Neural cell (in vitro differentiated cells): ENCODE measurements at regions not wholly inside any gene's neighbourhood (a gene's known extent, or its start where the extent isn't known, plus 50 kb on each side); places are given as distances from the start of the nearest gene placed in this dataset.
"Not testable (repeated sequence)": the region's sequence is repeated elsewhere in the genome, so short reads cannot be mapped to it uniquely, and the experiment has no call there.

ENCODE experiments used
- H2AFZ ChIP-seq: fragments of 200-600, 300-800 bp; sonication (generic), shearing (Covaris generic); 2 replicates; pipeline ENCODE4 v1.6.0; 2014; ENCODE audit warnings: low read depth, mild to moderate bottlenecking, antibody characterized with exemption, low read length, moderate library complexity
- H3F3A ChIP-seq: fragments of 200-600 bp; shearing (Covaris generic); 2 replicates; pipeline ENCODE4 v1.6.1; 2016; ENCODE audit warnings: mild to moderate bottlenecking, moderate library complexity, mixed read lengths, antibody characterized with exemption, low read length; ENCODE audit not compliant: insufficient read depth, poor library complexity, severe bottlenecking
- H3K27ac ChIP-seq: fragments of 200-600, 300-800 bp; sonication (generic), shearing (Covaris generic); 2 replicates; pipeline ENCODE4 v1.5.1; 2014; ENCODE audit warnings: mild to moderate bottlenecking, low read length, moderate library complexity
- H3K27me3 ChIP-seq: fragments of 300-800, 200-600 bp; sonication (generic), shearing (Covaris generic); 2 replicates; pipeline ENCODE4 v1.6.0; 2014; ENCODE audit warnings: mild to moderate bottlenecking, low read depth, low read length, moderate library complexity; ENCODE audit not compliant: insufficient read depth
- H3K36me3 ChIP-seq: fragments of 300-800, 200-600 bp; sonication (generic), shearing (Covaris generic); 2 replicates; pipeline ENCODE4 v1.5.1; 2014; ENCODE audit warnings: mild to moderate bottlenecking, antibody characterized with exemption, low read length, moderate library complexity; ENCODE audit not compliant: insufficient read depth
- H3K4me2 ChIP-seq: fragments of 300-800, 200-600 bp; sonication (generic), shearing (Covaris generic); 2 replicates; pipeline ENCODE4 v1.6.0; 2014; ENCODE audit warnings: mild to moderate bottlenecking, low read length
- H3K4me3 ChIP-seq: fragments of 300-800, 200-600 bp; sonication (generic), shearing (Covaris generic); 2 replicates; pipeline ENCODE4 v1.5.1; 2014; ENCODE audit warnings: mild to moderate bottlenecking, low read length, moderate library complexity
- H3K79me2 ChIP-seq: fragments of 200-600 bp; shearing (Covaris generic); replicated peaks from 2 replicates; pipeline ENCODE4 v1.6.0; 2014; ENCODE audit warnings: mild to moderate bottlenecking, low read length, moderate library complexity; ENCODE audit not compliant: insufficient read depth
- H3K9ac ChIP-seq: fragments of 300-800, 200-600 bp; sonication (generic), shearing (Covaris generic); 2 replicates; pipeline ENCODE4 v1.6.1; 2016; ENCODE audit warnings: mild to moderate bottlenecking, low read length, mixed read lengths
- H3K9me2 ChIP-seq: fragments of 200-600 bp; shearing (Covaris generic); 2 replicates; pipeline ENCODE4 v1.6.1; 2016; ENCODE audit warnings: mild to moderate bottlenecking, low read length, mixed read lengths; ENCODE audit not compliant: insufficient read depth
- H3K9me3 ChIP-seq: fragments of 200-600, 300-800 bp; sonication (generic), shearing (Covaris generic); 2 replicates; pipeline ENCODE4 v1.6.1; 2016; ENCODE audit warnings: mild to moderate bottlenecking, mixed run types, low read length, moderate library complexity, mixed read lengths
- H4K20me1 ChIP-seq: fragments of 200-600 bp; shearing (Covaris generic); 2 replicates; pipeline ENCODE4 v1.6.1; 2016; ENCODE audit warnings: mild to moderate bottlenecking, mixed run types; ENCODE audit not compliant: insufficient read depth
- EP300 ChIP-seq: fragments of 450-650 bp; conservative IDR thresholded peaks from 2 replicates; pipeline ENCODE4 v1.6.1; 2014; ENCODE audit warnings: antibody characterized with exemption, mild to moderate bottlenecking, moderate library complexity; ENCODE audit not compliant: poor library complexity, severe bottlenecking
- EZH2 ChIP-seq: fragments of 200-600, 300-800 bp; shearing (Covaris generic), sonication (generic); IDR thresholded peaks from 2 replicates; pipeline ENCODE4 v1.6.1; 2014; ENCODE audit warnings: antibody characterized with exemption, low read length, borderline replicate concordance, mild to moderate bottlenecking; ENCODE audit not compliant: insufficient read depth, poor library complexity, severe bottlenecking
- MXI1 ChIP-seq: fragments of 450-650 bp; conservative IDR thresholded peaks from 2 replicates; pipeline ENCODE4 v1.6.1; 2014; ENCODE audit warnings: antibody characterized with exemption, mild to moderate bottlenecking; ENCODE audit not compliant: poor library complexity, severe bottlenecking
- POLR2AphosphoS5 ChIP-seq: IDR thresholded peaks from 2 replicates; pipeline ENCODE4 v1.6.1; 2012
- RAD21 ChIP-seq: fragments of 450-650 bp; conservative IDR thresholded peaks from 2 replicates; pipeline ENCODE4 v1.6.1; 2014; ENCODE audit warnings: antibody characterized with exemption, mild to moderate bottlenecking, moderate library complexity
- REST ChIP-seq: IDR thresholded peaks from 2 replicates; pipeline ENCODE4 v1.6.1; 2012; ENCODE audit warnings: borderline replicate concordance
- SMC3 ChIP-seq: fragments of 450-650 bp; conservative IDR thresholded peaks from 2 replicates; pipeline ENCODE4 v1.6.1; 2014; ENCODE audit warnings: antibody characterized with exemption, mild to moderate bottlenecking, moderate library complexity; ENCODE audit not compliant: poor library complexity
- TAF1 ChIP-seq: IDR thresholded peaks from 2 replicates; pipeline ENCODE4 v1.6.1; 2012; ENCODE audit warnings: low read depth
- TF ChIP-seq, protein P1 (sequence below): fragments of 450-650 bp; IDR thresholded peaks from 2 replicates; pipeline ENCODE4 v1.5.1; 2014; ENCODE audit warnings: antibody characterized with exemption, mild to moderate bottlenecking, moderate library complexity; ENCODE audit not compliant: poor library complexity, severe bottlenecking

GRCh38 chr6:148021699-148022098 lies 320.9 kb upstream of the SASH1 start:
- Histone ChIP-seq H4K20me1 (no peaks in the 10 kb centered on the region), H3K36me3 (no peaks in the 10 kb centered on the region), H3K9me2 (no peaks in the 10 kb centered on the region), H3K9ac (no peak overlapping the region), H3F3A (no peaks in the 10 kb centered on the region), H3K4me3 (no peak overlapping the region), H2AFZ (no peak overlapping the region), H3K4me2 (no peak overlapping the region), H3K27ac (no peak overlapping the region), H3K27me3 (no peaks in the 10 kb centered on the region), H3K9me3 (no peaks in the 10 kb centered on the region), H3K79me2 (no peaks in the 10 kb centered on the region)
- TF ChIP-seq MXI1, result no peak
- TF ChIP-seq SMC3, result no peak
- no peak for TF ChIP-seq REST
- TF ChIP-seq, protein P1, sequence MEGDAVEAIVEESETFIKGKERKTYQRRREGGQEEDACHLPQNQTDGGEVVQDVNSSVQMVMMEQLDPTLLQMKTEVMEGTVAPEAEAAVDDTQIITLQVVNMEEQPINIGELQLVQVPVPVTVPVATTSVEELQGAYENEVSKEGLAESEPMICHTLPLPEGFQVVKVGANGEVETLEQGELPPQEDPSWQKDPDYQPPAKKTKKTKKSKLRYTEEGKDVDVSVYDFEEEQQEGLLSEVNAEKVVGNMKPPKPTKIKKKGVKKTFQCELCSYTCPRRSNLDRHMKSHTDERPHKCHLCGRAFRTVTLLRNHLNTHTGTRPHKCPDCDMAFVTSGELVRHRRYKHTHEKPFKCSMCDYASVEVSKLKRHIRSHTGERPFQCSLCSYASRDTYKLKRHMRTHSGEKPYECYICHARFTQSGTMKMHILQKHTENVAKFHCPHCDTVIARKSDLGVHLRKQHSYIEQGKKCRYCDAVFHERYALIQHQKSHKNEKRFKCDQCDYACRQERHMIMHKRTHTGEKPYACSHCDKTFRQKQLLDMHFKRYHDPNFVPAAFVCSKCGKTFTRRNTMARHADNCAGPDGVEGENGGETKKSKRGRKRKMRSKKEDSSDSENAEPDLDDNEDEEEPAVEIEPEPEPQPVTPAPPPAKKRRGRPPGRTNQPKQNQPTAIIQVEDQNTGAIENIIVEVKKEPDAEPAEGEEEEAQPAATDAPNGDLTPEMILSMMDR, result no peak
- TF ChIP-seq EP300, result no peak
- TF ChIP-seq RAD21, result no peak
- TF ChIP-seq TAF1, result no peak
- TF ChIP-seq EZH2, result no peak
- no peak for TF ChIP-seq POLR2AphosphoS5

GRCh38 chr6:148022279-148022678 lies 320.4 kb upstream of the SASH1 start:
- not testable (repeated sequence) for H3K4me3 ChIP-seq, H3K36me3 ChIP-seq, H3F3A ChIP-seq, H3K27ac ChIP-seq, H2AFZ ChIP-seq, H4K20me1 ChIP-seq, H3K9me3 ChIP-seq, H3K9me2 ChIP-seq, H3K9ac ChIP-seq, H3K27me3 ChIP-seq, H3K4me2 ChIP-seq, H3K79me2 ChIP-seq

DNA sequence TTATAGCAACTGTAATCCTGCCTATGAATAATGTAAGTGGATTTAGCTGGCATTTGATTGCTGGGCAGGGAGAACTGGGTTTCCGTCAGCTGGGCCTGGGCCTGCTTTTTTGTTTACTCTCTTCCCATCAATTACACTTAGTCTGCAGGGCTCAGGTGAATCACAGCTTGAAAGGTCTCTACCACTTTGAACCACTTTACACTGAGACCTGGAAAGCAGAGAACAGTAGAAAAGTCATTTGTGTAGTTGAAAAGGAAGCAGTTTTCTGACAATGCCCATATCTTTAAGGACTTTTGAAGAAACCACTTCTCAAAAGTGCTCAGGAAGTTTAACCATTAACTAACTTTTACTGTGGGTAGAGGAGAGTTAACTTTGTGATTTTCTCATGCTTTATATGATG lies 315.4 kb upstream of the SASH1 start:
- no peak overlapping the region for H3K9ac ChIP-seq

More for the DNA sequence above, 315.4 kb upstream of the SASH1 start:
- Histone ChIP-seq H3K9me3 (no peaks in the 10 kb centered on the region), H4K20me1 (no peaks in the 10 kb centered on the region), H3K4me2 (no peak overlapping the region), H2AFZ (no peak overlapping the region), H3K36me3 (no peaks in the 10 kb centered on the region), H3K79me2 (no peaks in the 10 kb centered on the region), H3K27ac (no peak overlapping the region), H3K27me3 (no peaks in the 10 kb centered on the region), H3K4me3 (no peak overlapping the region), H3K9me2 (no peaks in the 10 kb centered on the region), H3F3A (no peaks in the 10 kb centered on the region)
- TF ChIP-seq MXI1, result no peak
- TF ChIP-seq RAD21, result no peak
- TF ChIP-seq TAF1, result no peak
- TF ChIP-seq POLR2AphosphoS5, result no peak
- TF ChIP-seq, protein P1, result no peak
- no peak for TF ChIP-seq EP300
- no peak for TF ChIP-seq SMC3
- TF ChIP-seq EZH2, result no peak
- TF ChIP-seq REST, result no peak
